GM18519 (cell line): ENCODE measurements at regions not wholly inside any gene's neighbourhood (a gene's known extent, or its start where the extent isn't known, plus 50 kb on each side); places are given as distances from the start of the nearest gene placed in this dataset.

ENCODE experiments used
- ATAC-seq: cut with Tn5 transposase; IDR thresholded peaks from one replicate; pipeline ENCODE4 v1.9.1; 2021; ENCODE audit warnings: mild to moderate bottlenecking, moderate library complexity; ENCODE audit not compliant: unreplicated experiment, low FRiP score

- ATAC-seq = no peak
Observed at GRCh38 chr6:147802459-147802858, 294.0 kb downstream of the SAMD5 start.

GRCh38 chr6:147805155-147805554, 296.7 kb downstream of the SAMD5 start:
- no peak for ATAC-seq

- no peak for ATAC-seq
Observed at GRCh38 chr6:147806697-147807096, 298.2 kb downstream of the SAMD5 start.

GRCh38 chr6:147808640-147809039, 300.1 kb downstream of the SAMD5 start:
- no peak for ATAC-seq

GRCh38 chr6:147811913-147812629, 303.6 kb downstream of the SAMD5 start:
- ATAC-seq = no peak

- ATAC-seq = no peak
Observed at GRCh38 chr6:147817042-147817689, 308.7 kb downstream of the SAMD5 start.

GRCh38 chr6:147820520-147820919, 312.0 kb downstream of the SAMD5 start:
- ATAC-seq = no peak

GRCh38 chr6:147821295-147821897, 312.9 kb downstream of the SAMD5 start:
- no peak for ATAC-seq

- no peak for ATAC-seq
Observed at GRCh38 chr6:147823936-147824335, 315.4 kb downstream of the SAMD5 start.

- ATAC-seq = no peak
Observed at GRCh38 chr6:147825848-147826247, 317.4 kb downstream of the SAMD5 start.

- no peak for ATAC-seq
Observed at GRCh38 chr6:147826698-147827097, 318.2 kb downstream of the SAMD5 start.

- no peak for ATAC-seq
Observed at GRCh38 chr6:147829418-147829817, 320.9 kb downstream of the SAMD5 start.

- ATAC-seq = no peak
Observed at GRCh38 chr6:147829835-147830234, 321.3 kb downstream of the SAMD5 start.

GRCh38 chr6:147831356-147831755, 322.9 kb downstream of the SAMD5 start:
- ATAC-seq = no peak

GRCh38 chr6:147833607-147834006, 325.1 kb downstream of the SAMD5 start:
- no peak for ATAC-seq

- no peak for ATAC-seq
Observed at GRCh38 chr6:147834084-147834776, 325.7 kb downstream of the SAMD5 start.

GRCh38 chr6:147837540-147837939, 329.1 kb downstream of the SAMD5 start:
- ATAC-seq = no peak

- no peak for ATAC-seq
Observed at GRCh38 chr6:147839708-147840610, 331.5 kb downstream of the SAMD5 start.

- ATAC-seq = no peak
Observed at GRCh38 chr6:147841547-147842148, 333.2 kb downstream of the SAMD5 start.
